ENCODE measurements at regions not wholly inside any gene's neighbourhood (a gene's known extent, or its start where the extent isn't known, plus 50 kb on each side); places are given as distances from the start of the nearest gene placed in this dataset.

DNA sequence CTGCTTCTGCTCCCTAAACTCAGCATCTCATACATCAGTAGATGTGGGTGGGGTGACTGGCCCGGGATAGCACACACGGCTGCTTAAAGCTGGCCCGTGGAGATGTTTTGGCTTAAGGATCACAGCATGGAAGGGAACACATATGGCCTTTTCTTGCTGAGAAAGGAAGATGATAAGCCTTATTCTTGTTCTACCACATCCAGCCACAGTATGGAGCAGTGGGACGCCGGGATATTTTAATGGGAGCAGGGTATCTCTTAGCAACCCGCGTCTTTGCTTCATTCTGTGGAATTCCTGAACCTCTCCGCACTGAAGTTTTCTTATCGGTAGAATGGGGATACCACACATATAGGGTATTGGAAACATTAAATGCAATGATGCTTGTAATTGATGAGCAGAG, 94.1 kb upstream of the PROK2 start:
- TF ChIP-seq CTCF (IDR thresholded peaks at IDR 0.05) (no peak), EP300 (IDR thresholded peaks at IDR 0.05) (no peak), POLR2A (IDR thresholded peaks at IDR 0.05) (no peak)
